ENCODE measurements at regions not wholly inside any gene's neighbourhood (a gene's known extent, or its start where the extent isn't known, plus 50 kb on each side); places are given as distances from the start of the nearest gene placed in this dataset.

- TF ChIP-seq CTCF (IDR thresholded peaks at IDR 0.05 in 8 of 11, conservative IDR thresholded peaks at IDR 0.05 in 3 of 11) (no peak), POLR2A (IDR thresholded peaks at IDR 0.05) (no peak)
These were observed 96.7 kb downstream of the IRF2BPL start for GRCh38 chr14:76931631-76932402.
